Activated CD4-positive, alpha-beta memory T cell treated with anti-CD3 and anti-CD28 coated beads for 36 hours (primary cell): ENCODE measurements at regions not wholly inside any gene's neighbourhood (a gene's known extent, or its start where the extent isn't known, plus 50 kb on each side); places are given as distances from the start of the nearest gene placed in this dataset.
"Not testable (repeated sequence)": the region's sequence is repeated elsewhere in the genome, so short reads cannot be mapped to it uniquely, and the experiment has no call there.

ENCODE experiments used
- CTCF ChIA-PET: fragments of 350-600 bp; sonication (Branson Sonifier 250); formaldehyde crosslinking; loops from one replicate; lab custom pipeline; 2021; ENCODE audit warnings: antibody characterized with exemption, inconsistent platforms; lab: Charles Lee
- POLR2A ChIA-PET: fragments of 350-600 bp; sonication (Branson Sonifier 250); formaldehyde crosslinking; loops from one replicate; lab custom pipeline; 2021; ENCODE audit warnings: antibody characterized with exemption; lab: Charles Lee
- DNase-seq: peaks from one replicate; pipeline ENCODE4 v3.0.0-alpha.2; 2020
- H3K27ac Mint-ChIP-seq: one replicate; pipeline ENCODE4 v1.8.0; 2021; ENCODE audit warnings: mixed read lengths
- H3K27me3 Mint-ChIP-seq: one replicate; pipeline ENCODE4 v1.8.0; 2021; ENCODE audit warnings: mixed read lengths
- H3K36me3 Mint-ChIP-seq: one replicate; pipeline ENCODE4 v1.8.0; 2021; ENCODE audit warnings: mixed read lengths
- H3K4me1 Mint-ChIP-seq: one replicate; pipeline ENCODE4 v1.8.0; 2021; ENCODE audit warnings: low read depth, mixed read lengths
- H3K4me3 Mint-ChIP-seq: one replicate; pipeline ENCODE4 v1.8.0; 2021; ENCODE audit warnings: mild to moderate bottlenecking, mixed read lengths
- H3K9me3 Mint-ChIP-seq: one replicate; pipeline ENCODE4 v1.8.0; 2021; ENCODE audit warnings: mixed read lengths
- intact Hi-C: fragments of 100-400 bp; cut with micrococcal nuclease; formaldehyde crosslinking; loops from one replicate; pipeline ENCODE4 v1.15.1; 2023

GRCh38 chr1:185440877-185441276, 123.8 kb upstream of the IVNS1ABP start:
- H3K27ac Mint-ChIP-seq: peak overlapping the region; percentile 44
- ChIA-PET POLR2A (no interaction called here), CTCF (interaction anchor here (1.6 kb wide), 1 partner anchor 123 kb away, joined by 6 read pairs; the partner anchor contains the start of gene IVNS1ABP)
- H3K4me3 Mint-ChIP-seq: no peak overlapping the region
- H3K4me1 Mint-ChIP-seq: peaks cover 8% of the 10 kb centered on the region
- intact Hi-C loops: loop anchor here (1.0 to 2.0 kb wide), 2 partner anchors 120 to 195 kb away; no protein-coding TSS in a partner anchor
- H3K27me3 Mint-ChIP-seq: no peaks in the 10 kb centered on the region
- no peaks in the 10 kb centered on the region for H3K36me3 Mint-ChIP-seq
- DNase-seq: no peak
- no peaks in the 10 kb centered on the region for H3K9me3 Mint-ChIP-seq

- intact Hi-C loops: loop anchor here (1.0 to 10.0 kb wide), 6 partner anchors 121 to 225 kb away; partner anchors contain the start of gene IVNS1ABP
- ChIA-PET POLR2A (interaction anchor here (1.5 kb wide), 1 partner anchor 123 kb away, joined by 5 read pairs; the partner anchor contains the start of gene IVNS1ABP), CTCF (interaction anchor here (0.7 to 1.6 kb wide), 4 partner anchors 120 to 156 kb away, joined by 3 to 6 read pairs (median 4); partner anchors contain the start of gene IVNS1ABP)
- Mint-ChIP-seq H3K27me3 (no peaks in the 10 kb centered on the region), H3K4me3 (no peak overlapping the region), H3K4me1 (peaks cover 8% of the 10 kb centered on the region), H3K9me3 (no peaks in the 10 kb centered on the region), H3K36me3 (no peaks in the 10 kb centered on the region), H3K27ac (no peak overlapping the region)
- peak; percentile 49 for DNase-seq
Observed at GRCh38 chr1:185439727-185440415, 122.8 kb upstream of the IVNS1ABP start.

- POLR2A ChIA-PET: interaction anchor here (1.5 kb wide), 1 partner anchor 122 kb away, joined by 5 read pairs; the partner anchor contains the start of gene IVNS1ABP
Observed at GRCh38 chr1:185438936-185439335, 121.9 kb upstream of the IVNS1ABP start.

GRCh38 chr1:185435696-185436379, 118.8 kb upstream of the IVNS1ABP start:
- Mint-ChIP-seq H3K36me3 (no peaks in the 10 kb centered on the region), H3K27me3 (no peaks in the 10 kb centered on the region), H3K4me3 (no peak overlapping the region), H3K4me1 (peaks cover under 1% of the 10 kb centered on the region), H3K27ac (no peak overlapping the region), H3K9me3 (no peaks in the 10 kb centered on the region)
- POLR2A ChIA-PET: no interaction called here
- DNase-seq: no peak
- intact Hi-C loops: loop anchor here (10.0 kb wide), 2 partner anchors 201 to 229 kb away; no protein-coding TSS in a partner anchor
- CTCF ChIA-PET: no interaction called here

More at GRCh38 chr1:185438936-185439335, 121.9 kb upstream of the IVNS1ABP start:
- H3K4me1 Mint-ChIP-seq: peaks cover 8% of the 10 kb centered on the region
- H3K27me3 Mint-ChIP-seq: no peaks in the 10 kb centered on the region
- H3K4me3 Mint-ChIP-seq: no peak overlapping the region
- CTCF ChIA-PET: interaction anchor here (0.9 to 1.6 kb wide), 3 partner anchors 121 to 157 kb away, joined by 3 to 6 read pairs (median 5); partner anchors contain the start of gene IVNS1ABP
- no peak overlapping the region for H3K27ac Mint-ChIP-seq
- no peaks in the 10 kb centered on the region for H3K36me3 Mint-ChIP-seq
- no peaks in the 10 kb centered on the region for H3K9me3 Mint-ChIP-seq
- DNase-seq: no peak
- intact Hi-C loops: loop anchor here (1.0 to 10.0 kb wide), 4 partner anchors 122 to 226 kb away; partner anchors contain the start of gene IVNS1ABP

- Mint-ChIP-seq H3K27me3 (no peaks in the 10 kb centered on the region), H3K4me3 (no peak overlapping the region), H3K4me1 (no peaks in the 10 kb centered on the region), H3K9me3 (no peaks in the 10 kb centered on the region), H3K27ac (no peak overlapping the region), H3K36me3 (no peaks in the 10 kb centered on the region)
- no peak for DNase-seq
- intact Hi-C loops: loop anchor here (10.0 kb wide), 2 partner anchors 200 to 230 kb away; no protein-coding TSS in a partner anchor
- CTCF ChIA-PET: no interaction called here
- POLR2A ChIA-PET: no interaction called here
Observed at GRCh38 chr1:185434721-185435120, 117.7 kb upstream of the IVNS1ABP start.

- Mint-ChIP-seq H3K27me3 (no peaks in the 10 kb centered on the region), H3K4me1 (no peaks in the 10 kb centered on the region), H3K4me3 (no peak overlapping the region), H3K36me3 (no peaks in the 10 kb centered on the region), H3K9me3 (peaks cover 1% of the 10 kb centered on the region), H3K27ac (no peak overlapping the region)
- DNase-seq: no peak
- CTCF ChIA-PET: no interaction called here
- intact Hi-C loops: loop anchor here (10.0 kb wide), 2 partner anchors 199 to 231 kb away; no protein-coding TSS in a partner anchor
- POLR2A ChIA-PET: interaction anchor here (0.7 kb wide), 1 partner anchor 15 kb away, joined by 5 read pairs; no protein-coding TSS in a partner anchor
Observed at GRCh38 chr1:185433667-185434066, 116.6 kb upstream of the IVNS1ABP start.

- H3K9me3 Mint-ChIP-seq: peaks cover 1% of the 10 kb centered on the region
- no peaks in the 10 kb centered on the region for H3K36me3 Mint-ChIP-seq
- no peak for DNase-seq
- CTCF ChIA-PET: no interaction called here
- H3K27ac Mint-ChIP-seq: no peak overlapping the region
- no peak overlapping the region for H3K4me3 Mint-ChIP-seq
- POLR2A ChIA-PET: no interaction called here
- no peaks in the 10 kb centered on the region for H3K27me3 Mint-ChIP-seq
- intact Hi-C loops: loop anchor here (10.0 kb wide), 2 partner anchors 198 to 232 kb away; no protein-coding TSS in a partner anchor
- no peaks in the 10 kb centered on the region for H3K4me1 Mint-ChIP-seq
Observed at GRCh38 chr1:185432948-185433347, 115.9 kb upstream of the IVNS1ABP start.

GRCh38 chr1:185431612-185432011, 114.6 kb upstream of the IVNS1ABP start:
- DNase-seq: no peak
- CTCF ChIA-PET: no interaction called here
- H3K4me3 Mint-ChIP-seq: no peak overlapping the region
- H3K27ac Mint-ChIP-seq: no peak overlapping the region
- intact Hi-C loops: loop anchor here (10.0 kb wide), 2 partner anchors 197 to 233 kb away; no protein-coding TSS in a partner anchor
- H3K4me1 Mint-ChIP-seq: no peaks in the 10 kb centered on the region
- POLR2A ChIA-PET: no interaction called here
- peaks cover 1% of the 10 kb centered on the region for H3K9me3 Mint-ChIP-seq
- H3K36me3 Mint-ChIP-seq: no peaks in the 10 kb centered on the region
- no peaks in the 10 kb centered on the region for H3K27me3 Mint-ChIP-seq

- H3K27me3 Mint-ChIP-seq, DNase-seq, CTCF ChIA-PET, H3K4me1 Mint-ChIP-seq, POLR2A ChIA-PET, H3K27ac Mint-ChIP-seq, H3K9me3 Mint-ChIP-seq, H3K36me3 Mint-ChIP-seq, H3K4me3 Mint-ChIP-seq: not testable (repeated sequence)
- intact Hi-C loops: loop anchor here (10.0 kb wide), 2 partner anchors 195 to 235 kb away; no protein-coding TSS in a partner anchor
Observed at GRCh38 chr1:185429668-185430067, 112.6 kb upstream of the IVNS1ABP start.

GRCh38 chr1:185427776-185428175, 110.7 kb upstream of the IVNS1ABP start:
- H3K4me1 Mint-ChIP-seq: no peaks in the 10 kb centered on the region
- ChIA-PET CTCF (no interaction called here), POLR2A (no interaction called here)
- H3K27me3 Mint-ChIP-seq: peaks cover 4% of the 10 kb centered on the region
- no peak for DNase-seq
- H3K9me3 Mint-ChIP-seq: peaks cover 1% of the 10 kb centered on the region
- no peak overlapping the region for H3K27ac Mint-ChIP-seq
- intact Hi-C loops: no loop called here
- no peaks in the 10 kb centered on the region for H3K36me3 Mint-ChIP-seq
- no peak overlapping the region for H3K4me3 Mint-ChIP-seq

GRCh38 chr1:185427264-185427663, 110.2 kb upstream of the IVNS1ABP start:
- no peak overlapping the region for H3K27ac Mint-ChIP-seq
- DNase-seq: no peak
- H3K27me3 Mint-ChIP-seq: peaks cover 4% of the 10 kb centered on the region
- intact Hi-C loops: no loop called here
- no peaks in the 10 kb centered on the region for H3K4me1 Mint-ChIP-seq
- H3K9me3 Mint-ChIP-seq: peaks cover 1% of the 10 kb centered on the region
- ChIA-PET CTCF (no interaction called here), POLR2A (no interaction called here)
- H3K4me3 Mint-ChIP-seq: no peak overlapping the region
- no peaks in the 10 kb centered on the region for H3K36me3 Mint-ChIP-seq

- H3K36me3 Mint-ChIP-seq: no peaks in the 10 kb centered on the region
- POLR2A ChIA-PET: no interaction called here
- H3K27me3 Mint-ChIP-seq: peaks cover 4% of the 10 kb centered on the region
- DNase-seq: no peak
- no peak overlapping the region for H3K27ac Mint-ChIP-seq
- no peak overlapping the region for H3K4me3 Mint-ChIP-seq
- intact Hi-C loops: no loop called here
- H3K4me1 Mint-ChIP-seq: no peaks in the 10 kb centered on the region
- CTCF ChIA-PET: interaction anchor here (1.5 kb wide), 1 partner anchor 254 kb away, joined by 4 read pairs; no protein-coding TSS in a partner anchor
- peaks cover 1% of the 10 kb centered on the region for H3K9me3 Mint-ChIP-seq
Observed at GRCh38 chr1:185426848-185427247, 109.8 kb upstream of the IVNS1ABP start.
